ENCODE measurements at regions not wholly inside any gene's neighbourhood (a gene's known extent, or its start where the extent isn't known, plus 50 kb on each side); places are given as distances from the start of the nearest gene placed in this dataset.

GRCh38 chr16:22659933-22660332 is 149.2 kb downstream of the NPIPB5 start:
- Mint-ChIP-seq H3K9me3 (peaks cover 0 to 2% (median 0%) of the 10 kb centered on the region in 7 donors), H3K4me3 (no peak overlapping the region), H3K27me3 (ENCODE audit: low read depth in 3 of 3) (peaks cover 0 to 6% (median 4%) of the 10 kb centered on the region in 3 donors), H3K27ac (no peak overlapping the region), H3K36me3 (no peaks in the 10 kb centered on the region), H3K4me1 (no peaks in the 10 kb centered on the region)
- H3K27me3 ChIP-seq (ENCODE audit: control insufficient read depth in 2 of 2, insufficient read depth in 2 of 2, low read length in 2 of 2) = peaks cover 0 to 3% of the 10 kb centered on the region in 2 donors
- H3K79me2 ChIP-seq (ENCODE audit: insufficient read depth, low read length) = no peaks in the 10 kb centered on the region
- no peak overlapping the region for H3K9ac ChIP-seq (ENCODE audit: insufficient read depth, low read length, poor library complexity, severe bottlenecking)
- peaks cover 13 to 15% of the 10 kb centered on the region in 2 donors for H3K9me3 ChIP-seq (replicated peaks in 1 of 2; ENCODE audit: control insufficient read depth in 1 of 2, insufficient read depth in 1 of 2, low read length in 2 of 2)
- intact Hi-C loops (cut with micrococcal nuclease) = no loop called here
- TF ChIP-seq CTCF (IDR thresholded peaks at IDR 0.05) = no peak
- no peak overlapping the region for H3K27ac ChIP-seq (ENCODE audit: low read depth in 1 of 2, low read length in 2 of 2)
- H2AFZ ChIP-seq (ENCODE audit: insufficient read depth, low read depth, low read length, poor library complexity, severe bottlenecking) = no peak overlapping the region
- DNase-seq = no peak
- no peaks in the 10 kb centered on the region for H3K4me1 ChIP-seq (ENCODE audit: control insufficient read depth in 1 of 2, insufficient read depth in 2 of 2, low read length in 2 of 2)
- no peaks in the 10 kb centered on the region for H4K20me1 ChIP-seq (ENCODE audit: insufficient read depth, low read length)
- no peak overlapping the region for H3K4me3 ChIP-seq (replicated peaks in 1 of 3; ENCODE audit: low read depth in 2 of 3, low read length in 3 of 3)
- no peak overlapping the region for H3K4me2 ChIP-seq (replicated peaks; ENCODE audit: extremely low read depth, low read length, poor library complexity, severe bottlenecking)
- H3K36me3 ChIP-seq (replicated peaks in 1 of 2; ENCODE audit: control insufficient read depth in 1 of 2, insufficient read depth in 2 of 2, low read length in 2 of 2) = no peaks in the 10 kb centered on the region
- WGBS (ENCODE audit: insufficient coverage) = 86% methylated on average over 4 of the region's 4 CpGs

- Histone ChIP-seq H2AFZ (ENCODE audit: insufficient read depth, low read depth, low read length, poor library complexity, severe bottlenecking) (no peak overlapping the region), H3K9ac (ENCODE audit: insufficient read depth, low read length, poor library complexity, severe bottlenecking) (no peak overlapping the region), H4K20me1 (ENCODE audit: insufficient read depth, low read length) (no peaks in the 10 kb centered on the region), H3K4me3 (replicated peaks in 1 of 3; ENCODE audit: low read depth in 2 of 3, low read length in 3 of 3) (no peak overlapping the region), H3K9me3 (replicated peaks in 1 of 2; ENCODE audit: control insufficient read depth in 1 of 2, insufficient read depth in 1 of 2, low read length in 2 of 2) (peaks cover 13 to 15% of the 10 kb centered on the region in 2 donors), H3K79me2 (ENCODE audit: insufficient read depth, low read length) (no peaks in the 10 kb centered on the region), H3K36me3 (replicated peaks in 1 of 2; ENCODE audit: control insufficient read depth in 1 of 2, insufficient read depth in 2 of 2, low read length in 2 of 2) (no peaks in the 10 kb centered on the region), H3K27me3 (ENCODE audit: control insufficient read depth in 2 of 2, insufficient read depth in 2 of 2, low read length in 2 of 2) (peaks cover 0 to 3% of the 10 kb centered on the region in 2 donors), H3K4me2 (replicated peaks; ENCODE audit: extremely low read depth, low read length, poor library complexity, severe bottlenecking) (no peak overlapping the region), H3K27ac (ENCODE audit: low read depth in 1 of 2, low read length in 2 of 2) (no peak overlapping the region), H3K4me1 (ENCODE audit: control insufficient read depth in 1 of 2, insufficient read depth in 2 of 2, low read length in 2 of 2) (no peaks in the 10 kb centered on the region)
- Mint-ChIP-seq H3K27ac (no peak overlapping the region), H3K36me3 (no peaks in the 10 kb centered on the region), H3K27me3 (ENCODE audit: low read depth in 3 of 3) (peaks cover 0 to 4% (median 3%) of the 10 kb centered on the region in 3 donors), H3K4me1 (no peaks in the 10 kb centered on the region), H3K9me3 (no peaks in the 10 kb centered on the region), H3K4me3 (no peak overlapping the region)
- DNase-seq = no peak
- no peak for TF ChIP-seq CTCF (IDR thresholded peaks at IDR 0.05)
- WGBS (ENCODE audit: insufficient coverage) = 79% methylated on average over 4 of the region's 5 CpGs
- intact Hi-C loops (cut with micrococcal nuclease) = no loop called here
Observed at GRCh38 chr16:22660441-22661160, 149.9 kb downstream of the NPIPB5 start.

Measured in CD14-positive monocyte (primary cell).